ENCODE measurements at regions not wholly inside any gene's neighbourhood (a gene's known extent, or its start where the extent isn't known, plus 50 kb on each side); places are given as distances from the start of the nearest gene placed in this dataset.

DNA sequence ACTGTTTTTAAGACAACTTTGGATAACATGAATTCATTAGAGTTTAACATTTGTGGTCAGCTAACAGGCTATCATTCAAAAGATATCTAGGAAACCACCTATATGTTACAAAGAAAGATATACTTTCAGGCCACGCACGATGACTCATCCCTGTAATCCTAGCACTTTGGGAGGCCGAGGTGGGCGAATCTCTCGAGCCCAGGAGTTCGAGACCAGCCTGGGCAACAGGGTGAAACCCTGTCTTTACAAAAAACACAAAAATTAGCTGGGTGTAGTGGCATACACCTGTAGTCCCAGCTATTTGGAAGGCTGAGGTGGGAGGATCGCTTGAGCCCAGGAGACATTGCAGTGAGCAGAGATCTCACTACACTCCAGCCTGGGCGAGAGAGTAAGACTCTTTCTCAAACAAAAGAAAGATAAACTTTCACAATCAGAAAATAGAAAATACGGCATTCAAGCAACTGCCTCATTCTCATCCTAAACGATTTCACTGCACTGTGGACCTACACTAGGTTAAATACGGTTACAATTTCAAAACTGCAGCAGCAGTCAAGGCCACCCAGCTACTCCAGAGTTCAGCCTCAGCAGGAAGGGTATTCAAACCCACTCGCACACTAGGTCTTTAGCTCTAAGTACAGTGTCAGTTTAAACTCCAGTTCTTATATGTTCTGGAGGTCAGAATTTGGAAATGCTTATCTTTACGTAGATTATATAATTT is 250.0 kb upstream of the SLC39A10 start (continued):
- TF ChIP-seq, protein P1, sequence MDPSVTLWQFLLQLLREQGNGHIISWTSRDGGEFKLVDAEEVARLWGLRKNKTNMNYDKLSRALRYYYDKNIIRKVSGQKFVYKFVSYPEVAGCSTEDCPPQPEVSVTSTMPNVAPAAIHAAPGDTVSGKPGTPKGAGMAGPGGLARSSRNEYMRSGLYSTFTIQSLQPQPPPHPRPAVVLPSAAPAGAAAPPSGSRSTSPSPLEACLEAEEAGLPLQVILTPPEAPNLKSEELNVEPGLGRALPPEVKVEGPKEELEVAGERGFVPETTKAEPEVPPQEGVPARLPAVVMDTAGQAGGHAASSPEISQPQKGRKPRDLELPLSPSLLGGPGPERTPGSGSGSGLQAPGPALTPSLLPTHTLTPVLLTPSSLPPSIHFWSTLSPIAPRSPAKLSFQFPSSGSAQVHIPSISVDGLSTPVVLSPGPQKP (IDR thresholded peaks at IDR 0.05; ENCODE audit: low read depth, low read length), result no peak
- TF ChIP-seq PBX3 (IDR thresholded peaks at IDR 0.05; ENCODE audit: insufficient replicate concordance, low read depth, low read length) (no peak), ASH2L (IDR thresholded peaks at IDR 0.05; ENCODE audit: borderline replicate concordance, low read depth) (no peak), JUNB (IDR thresholded peaks at IDR 0.05) (peak; percentile 53), SMARCA5 (IDR thresholded peaks at IDR 0.05) (peak; percentile 81), MYC (IDR thresholded peaks at IDR 0.05; ENCODE audit: insufficient read depth, insufficient read length, insufficient replicate concordance, low read length, severe bottlenecking) (no peak), MTA2 (IDR thresholded peaks at IDR 0.05; ENCODE audit: low read depth) (peak; percentile 72), CREM (IDR thresholded peaks at IDR 0.05; ENCODE audit: low read depth) (0 out of 2 replicates have a peak, but pooled peaks have one; percentile 19), RUNX3 (IDR thresholded peaks at IDR 0.05; ENCODE audit: low read length) (peak; percentile 42; the same call in 1 of the 2 replicates), GATAD2B (conservative IDR thresholded peaks at IDR 0.05; ENCODE audit: low read depth) (no peak), TCF12 (IDR thresholded peaks at IDR 0.05; ENCODE audit: low read depth, low read length) (no peak), WRNIP1 (IDR thresholded peaks at IDR 0.05; ENCODE audit: borderline replicate concordance, low read depth, low read length) (no peak), IKZF1 (conservative IDR thresholded peaks at IDR 0.05) (peak; percentile 57), RBBP5 (conservative IDR thresholded peaks at IDR 0.05) (no peak), POU2F2 (IDR thresholded peaks at IDR 0.05; ENCODE audit: borderline replicate concordance, low read depth, low read length) (no peak), TCF3 (IDR thresholded peaks at IDR 0.05; ENCODE audit: borderline replicate concordance, insufficient read depth, low read depth, low read length) (no peak), JUND (IDR thresholded peaks at IDR 0.05; ENCODE audit: low read depth, low read length) (no peak), RELA (IDR thresholded peaks at IDR 0.05; ENCODE audit: borderline replicate concordance, partially characterized antibody) (no peak), ZNF207 (IDR thresholded peaks at IDR 0.05; ENCODE audit: borderline replicate concordance) (no peak), PAX5 (IDR thresholded peaks at IDR 0.05; ENCODE audit: borderline replicate concordance, low read depth, low read length) (no peak), ZZZ3 (IDR thresholded peaks at IDR 0.05; ENCODE audit: control insufficient read depth, insufficient read length, low read depth) (no peak), IRF4 (IDR thresholded peaks at IDR 0.05; ENCODE audit: low read depth, low read length) (0 out of 2 replicates have a peak, but pooled peaks have one; percentile 39), DPF2 (IDR thresholded peaks at IDR 0.05) (peak; percentile 81; the same call in 1 of the 2 replicates), ATF3 (IDR thresholded peaks at IDR 0.05; ENCODE audit: borderline replicate concordance, extremely low read depth, low read depth, low read length) (no peak), NFYB (IDR thresholded peaks at IDR 0.05; ENCODE audit: insufficient read depth, low read depth, low read length) (no peak), NFIC (IDR thresholded peaks at IDR 0.05; ENCODE audit: low read depth, low read length) (no peak)
- TF ChIP-seq, protein P2, sequence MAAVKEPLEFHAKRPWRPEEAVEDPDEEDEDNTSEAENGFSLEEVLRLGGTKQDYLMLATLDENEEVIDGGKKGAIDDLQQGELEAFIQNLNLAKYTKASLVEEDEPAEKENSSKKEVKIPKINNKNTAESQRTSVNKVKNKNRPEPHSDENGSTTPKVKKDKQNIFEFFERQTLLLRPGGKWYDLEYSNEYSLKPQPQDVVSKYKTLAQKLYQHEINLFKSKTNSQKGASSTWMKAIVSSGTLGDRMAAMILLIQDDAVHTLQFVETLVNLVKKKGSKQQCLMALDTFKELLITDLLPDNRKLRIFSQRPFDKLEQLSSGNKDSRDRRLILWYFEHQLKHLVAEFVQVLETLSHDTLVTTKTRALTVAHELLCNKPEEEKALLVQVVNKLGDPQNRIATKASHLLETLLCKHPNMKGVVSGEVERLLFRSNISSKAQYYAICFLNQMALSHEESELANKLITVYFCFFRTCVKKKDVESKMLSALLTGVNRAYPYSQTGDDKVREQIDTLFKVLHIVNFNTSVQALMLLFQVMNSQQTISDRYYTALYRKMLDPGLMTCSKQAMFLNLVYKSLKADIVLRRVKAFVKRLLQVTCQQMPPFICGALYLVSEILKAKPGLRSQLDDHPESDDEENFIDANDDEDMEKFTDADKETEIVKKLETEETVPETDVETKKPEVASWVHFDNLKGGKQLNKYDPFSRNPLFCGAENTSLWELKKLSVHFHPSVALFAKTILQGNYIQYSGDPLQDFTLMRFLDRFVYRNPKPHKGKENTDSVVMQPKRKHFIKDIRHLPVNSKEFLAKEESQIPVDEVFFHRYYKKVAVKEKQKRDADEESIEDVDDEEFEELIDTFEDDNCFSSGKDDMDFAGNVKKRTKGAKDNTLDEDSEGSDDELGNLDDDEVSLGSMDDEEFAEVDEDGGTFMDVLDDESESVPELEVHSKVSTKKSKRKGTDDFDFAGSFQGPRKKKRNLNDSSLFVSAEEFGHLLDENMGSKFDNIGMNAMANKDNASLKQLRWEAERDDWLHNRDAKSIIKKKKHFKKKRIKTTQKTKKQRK (IDR thresholded peaks at IDR 0.05; ENCODE audit: low read depth, low read length), result no peak

Measured in GM12878 (cell line).